ENCODE measurements at regions not wholly inside any gene's neighbourhood (a gene's known extent, or its start where the extent isn't known, plus 50 kb on each side); places are given as distances from the start of the nearest gene placed in this dataset.

GRCh38 chr14:59061292-59061691 lies 127.2 kb upstream of the DAAM1 start:
- no peaks in the 10 kb centered on the region for H3K36me3 Mint-ChIP-seq (ENCODE audit: low read depth)
- peaks cover 2% of the 10 kb centered on the region for H3K9me3 Mint-ChIP-seq (ENCODE audit: low read depth)
- H3K27me3 Mint-ChIP-seq, result no peaks in the 10 kb centered on the region
- H3K27ac Mint-ChIP-seq, result no peak overlapping the region
- CTCF ChIA-PET, result interaction anchor here (1.4 kb wide), 1 partner anchor 560 kb away, joined by 5 read pairs; no protein-coding TSS in a partner anchor
- H3K4me1 Mint-ChIP-seq, result no peaks in the 10 kb centered on the region
- no peak overlapping the region for H3K4me3 Mint-ChIP-seq
- POLR2A ChIA-PET, result no interaction called here
- DNase-seq (no peak), ATAC-seq (no peak)
- intact Hi-C loops (cut with DNase I, micrococcal nuclease), result no loop called here

GRCh38 chr14:59063259-59063658 lies 125.2 kb upstream of the DAAM1 start:
- H3K4me3 Mint-ChIP-seq, result no peak overlapping the region
- POLR2A ChIA-PET, result no interaction called here
- DNase-seq (no peak), ATAC-seq (no peak)
- H3K9me3 Mint-ChIP-seq (ENCODE audit: low read depth), result peaks cover 2% of the 10 kb centered on the region
- H3K4me1 Mint-ChIP-seq, result no peaks in the 10 kb centered on the region
- H3K36me3 Mint-ChIP-seq (ENCODE audit: low read depth), result no peaks in the 10 kb centered on the region
- intact Hi-C loops (cut with DNase I, micrococcal nuclease), result no loop called here
- H3K27ac Mint-ChIP-seq, result no peak overlapping the region
- CTCF ChIA-PET, result no interaction called here
- no peaks in the 10 kb centered on the region for H3K27me3 Mint-ChIP-seq

- Mint-ChIP-seq H3K4me1 (no peaks in the 10 kb centered on the region), H3K27me3 (peaks cover 8% of the 10 kb centered on the region), H3K4me3 (no peak overlapping the region), H3K9me3 (ENCODE audit: low read depth) (peaks cover 2% of the 10 kb centered on the region), H3K36me3 (ENCODE audit: low read depth) (no peaks in the 10 kb centered on the region), H3K27ac (no peak overlapping the region)
- ATAC-seq, result no peak
- no peak for DNase-seq
- POLR2A ChIA-PET, result no interaction called here
- intact Hi-C loops (cut with DNase I, micrococcal nuclease), result no loop called here
- CTCF ChIA-PET, result interaction anchor here (1.0 kb wide), 3 partner anchors 20 to 54 kb away, joined by 3 read pairs; no protein-coding TSS in a partner anchor
Observed at GRCh38 chr14:59067127-59067894, 121.2 kb upstream of the DAAM1 start.

DNA sequence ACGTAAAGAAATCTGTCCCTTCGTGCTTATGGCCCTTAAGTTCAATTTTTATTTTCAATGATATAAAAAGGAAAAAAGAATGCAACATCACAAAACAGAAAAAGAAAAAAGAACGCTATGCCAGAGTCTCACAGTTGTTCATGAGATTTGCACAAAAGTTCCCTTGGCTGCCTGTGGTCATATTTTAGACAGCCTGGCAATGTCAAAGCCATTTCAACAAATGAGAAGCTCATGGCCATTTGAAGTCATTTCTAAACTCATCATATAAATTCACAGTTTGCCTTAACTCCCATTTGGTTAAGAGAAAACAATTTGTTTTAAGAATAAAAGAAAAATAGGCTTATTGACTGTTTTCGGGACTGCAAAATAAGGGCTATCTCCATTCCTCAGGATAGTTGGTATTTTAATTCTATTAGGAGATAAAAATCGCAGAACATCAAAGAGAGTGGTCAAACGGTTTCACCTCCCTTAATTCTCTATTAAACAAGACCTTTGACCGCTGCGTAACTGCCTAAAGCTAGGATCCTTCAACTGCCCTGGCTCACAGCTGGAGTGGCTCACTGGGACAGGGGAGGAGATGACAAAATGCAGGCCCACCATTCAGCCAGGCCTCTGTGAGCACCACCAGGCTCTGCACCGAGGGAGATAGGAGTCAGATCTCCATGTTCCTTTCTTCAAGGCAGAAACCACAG lies 119.2 kb upstream of the DAAM1 start:
- H3K9me3 Mint-ChIP-seq (ENCODE audit: low read depth), result no peaks in the 10 kb centered on the region
- ChIA-PET CTCF (no interaction called here), POLR2A (no interaction called here)
- DNase-seq, result no peak
- ATAC-seq, result no peak
- no peaks in the 10 kb centered on the region for H3K36me3 Mint-ChIP-seq (ENCODE audit: low read depth)
- H3K27me3 Mint-ChIP-seq, result peaks cover 12% of the 10 kb centered on the region
- no peak overlapping the region for H3K27ac Mint-ChIP-seq
- no peak overlapping the region for H3K4me3 Mint-ChIP-seq
- intact Hi-C loops (cut with DNase I, micrococcal nuclease), result no loop called here
- H3K4me1 Mint-ChIP-seq, result no peaks in the 10 kb centered on the region

- Mint-ChIP-seq H3K4me1 (no peaks in the 10 kb centered on the region), H3K4me3 (no peak overlapping the region), H3K9me3 (ENCODE audit: low read depth) (no peaks in the 10 kb centered on the region), H3K27ac (no peak overlapping the region), H3K27me3 (peaks cover 14% of the 10 kb centered on the region), H3K36me3 (ENCODE audit: low read depth) (no peaks in the 10 kb centered on the region)
- POLR2A ChIA-PET, result no interaction called here
- CTCF ChIA-PET, result interaction anchor here (0.6 kb wide), 1 partner anchor 53 kb away, joined by 3 read pairs; no protein-coding TSS in a partner anchor
- DNase-seq, result no peak
- no peak for ATAC-seq
- intact Hi-C loops (cut with DNase I, micrococcal nuclease), result no loop called here
Observed at GRCh38 chr14:59075506-59075905, 113.0 kb upstream of the DAAM1 start.

DNA sequence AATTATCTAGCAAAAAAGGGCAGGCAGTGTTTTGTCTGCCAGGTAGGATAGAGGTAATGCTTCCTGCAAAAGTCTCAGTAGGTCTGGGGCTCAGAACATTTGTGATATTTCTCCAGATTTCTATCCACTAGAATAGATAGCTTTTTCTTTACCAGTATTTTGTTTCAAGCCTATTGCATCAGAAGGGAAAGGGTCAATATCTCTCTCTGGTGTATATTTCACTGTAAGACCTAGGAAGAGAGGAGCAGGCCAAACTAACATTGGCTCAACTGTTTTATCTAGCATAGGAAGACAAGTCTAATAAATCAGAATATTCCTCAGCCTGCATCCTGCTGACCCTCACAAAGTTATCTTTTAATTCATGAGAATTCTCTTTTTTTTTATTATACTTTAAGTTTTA lies 106.7 kb upstream of the DAAM1 start:
- Mint-ChIP-seq H3K4me3 (no peak overlapping the region), H3K4me1 (no peaks in the 10 kb centered on the region), H3K27me3 (peaks cover 12% of the 10 kb centered on the region), H3K36me3 (ENCODE audit: low read depth) (no peaks in the 10 kb centered on the region), H3K27ac (no peak overlapping the region), H3K9me3 (ENCODE audit: low read depth) (no peaks in the 10 kb centered on the region)
- intact Hi-C loops (cut with DNase I, micrococcal nuclease), result no loop called here
- CTCF ChIA-PET, result interaction anchor here (1.4 kb wide), 1 partner anchor 10 kb away, joined by 4 read pairs; no protein-coding TSS in a partner anchor
- ATAC-seq (no peak), DNase-seq (no peak)
- POLR2A ChIA-PET, result no interaction called here

DNA sequence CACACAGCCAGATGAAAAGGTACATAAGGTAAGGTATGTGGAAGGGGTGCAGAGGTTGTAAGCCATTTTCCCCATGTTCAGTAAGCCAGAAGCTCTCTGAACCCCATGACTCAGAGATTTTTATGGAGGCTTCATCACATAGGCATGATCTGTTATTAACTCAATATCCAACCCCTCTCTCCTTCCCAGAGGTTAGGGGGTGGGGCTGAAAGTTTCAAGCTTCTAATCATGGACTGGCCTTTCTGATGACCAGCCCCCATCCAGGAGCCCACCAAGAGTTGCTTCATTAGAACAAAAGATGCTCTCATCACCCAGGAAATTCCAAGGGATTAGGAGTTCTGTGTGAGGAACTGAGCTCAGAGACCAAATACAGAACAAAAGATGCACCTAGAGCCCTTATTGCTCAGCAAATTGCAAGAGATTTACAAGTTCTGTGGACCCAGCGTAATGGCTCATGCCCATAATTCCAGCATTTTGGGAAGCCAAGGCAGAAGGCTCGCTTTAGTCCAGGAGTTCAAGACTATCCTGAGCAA lies 103.2 kb upstream of the DAAM1 start:
- H3K27me3 Mint-ChIP-seq, result peaks cover 8% of the 10 kb centered on the region
- H3K4me1 Mint-ChIP-seq, result no peaks in the 10 kb centered on the region
- H3K9me3 Mint-ChIP-seq (ENCODE audit: low read depth), result no peaks in the 10 kb centered on the region
- ChIA-PET CTCF (no interaction called here), POLR2A (no interaction called here)
- intact Hi-C loops (cut with DNase I, micrococcal nuclease), result no loop called here
- ATAC-seq, result no peak
- no peaks in the 10 kb centered on the region for H3K36me3 Mint-ChIP-seq (ENCODE audit: low read depth)
- DNase-seq, result no peak
- no peak overlapping the region for H3K27ac Mint-ChIP-seq
- no peak overlapping the region for H3K4me3 Mint-ChIP-seq

- Mint-ChIP-seq H3K27me3 (peaks cover 8% of the 10 kb centered on the region), H3K4me3 (no peak overlapping the region), H3K9me3 (ENCODE audit: low read depth) (no peaks in the 10 kb centered on the region), H3K27ac (no peak overlapping the region), H3K4me1 (no peaks in the 10 kb centered on the region), H3K36me3 (ENCODE audit: low read depth) (no peaks in the 10 kb centered on the region)
- CTCF ChIA-PET, result interaction anchor here (0.8 kb wide), 1 partner anchor 138 kb away, joined by 4 read pairs; no protein-coding TSS in a partner anchor
- ATAC-seq (no peak), DNase-seq (no peak)
- intact Hi-C loops (cut with DNase I, micrococcal nuclease), result no loop called here
- POLR2A ChIA-PET, result no interaction called here
Observed at GRCh38 chr14:59086241-59086882, 102.1 kb upstream of the DAAM1 start.

DNA sequence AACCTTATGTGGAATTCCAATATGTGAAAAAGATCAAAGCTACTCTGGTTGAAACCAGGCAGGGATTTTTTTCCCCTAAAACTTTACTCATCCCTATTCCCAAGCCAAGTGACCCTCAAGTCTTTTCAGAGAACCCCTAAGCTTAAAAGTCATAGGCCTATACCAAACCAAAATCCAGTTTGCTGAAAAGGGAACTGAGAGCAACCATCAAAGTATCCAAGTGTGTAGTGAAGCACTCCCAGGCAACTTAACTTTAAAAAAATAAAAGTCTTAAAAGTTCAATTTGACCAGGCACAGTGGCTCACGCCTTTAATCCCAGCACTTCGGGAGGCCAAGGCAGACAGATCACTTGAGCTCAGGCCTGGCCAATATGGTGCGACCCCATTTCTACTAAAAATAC lies 101.2 kb upstream of the DAAM1 start:
- intact Hi-C loops (cut with DNase I, micrococcal nuclease), result no loop called here

DNA sequence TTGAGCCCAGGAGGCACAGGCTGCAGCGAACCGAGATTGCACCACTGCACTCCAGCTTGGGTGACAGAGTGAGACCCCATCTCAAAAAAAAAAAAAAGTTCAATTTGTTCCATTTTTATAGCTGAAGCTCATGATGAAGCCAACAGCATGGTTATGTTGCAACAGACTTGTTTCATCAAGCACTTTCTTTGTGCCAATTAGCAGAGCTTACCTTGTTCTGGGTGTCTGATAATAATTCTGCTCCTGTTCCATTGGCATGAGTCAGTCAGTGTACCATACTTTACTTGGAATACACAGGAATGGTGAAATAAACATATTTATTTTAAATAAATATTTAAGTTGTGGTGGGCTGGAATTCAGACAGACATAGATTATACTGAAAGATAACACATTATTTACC lies 100.8 kb upstream of the DAAM1 start:
- DNase-seq, result no peak
- intact Hi-C loops (cut with DNase I, micrococcal nuclease), result no loop called here
- Mint-ChIP-seq H3K4me1 (no peaks in the 10 kb centered on the region), H3K27me3 (peaks cover 10% of the 10 kb centered on the region), H3K27ac (no peak overlapping the region), H3K4me3 (no peak overlapping the region), H3K36me3 (ENCODE audit: low read depth) (no peaks in the 10 kb centered on the region), H3K9me3 (ENCODE audit: low read depth) (no peaks in the 10 kb centered on the region)
- POLR2A ChIA-PET, result no interaction called here
- CTCF ChIA-PET, result interaction anchor here (0.7 to 1.3 kb wide), 3 partner anchors 13 to 761 kb away, joined by 3 to 6 read pairs (median 3); no protein-coding TSS in a partner anchor
- ATAC-seq, result no peak

More for the DNA sequence above, 101.2 kb upstream of the DAAM1 start:
- peaks cover 8% of the 10 kb centered on the region for H3K27me3 Mint-ChIP-seq
- no peaks in the 10 kb centered on the region for H3K36me3 Mint-ChIP-seq (ENCODE audit: low read depth)
- no peaks in the 10 kb centered on the region for H3K4me1 Mint-ChIP-seq
- CTCF ChIA-PET, result interaction anchor here (0.8 to 1.3 kb wide), 3 partner anchors 13 to 137 kb away, joined by 3 to 6 read pairs (median 4); no protein-coding TSS in a partner anchor
- no peaks in the 10 kb centered on the region for H3K9me3 Mint-ChIP-seq (ENCODE audit: low read depth)
- no peak overlapping the region for H3K4me3 Mint-ChIP-seq
- no peak for ATAC-seq
- no peak for DNase-seq
- POLR2A ChIA-PET, result no interaction called here
- H3K27ac Mint-ChIP-seq, result no peak overlapping the region

DNA sequence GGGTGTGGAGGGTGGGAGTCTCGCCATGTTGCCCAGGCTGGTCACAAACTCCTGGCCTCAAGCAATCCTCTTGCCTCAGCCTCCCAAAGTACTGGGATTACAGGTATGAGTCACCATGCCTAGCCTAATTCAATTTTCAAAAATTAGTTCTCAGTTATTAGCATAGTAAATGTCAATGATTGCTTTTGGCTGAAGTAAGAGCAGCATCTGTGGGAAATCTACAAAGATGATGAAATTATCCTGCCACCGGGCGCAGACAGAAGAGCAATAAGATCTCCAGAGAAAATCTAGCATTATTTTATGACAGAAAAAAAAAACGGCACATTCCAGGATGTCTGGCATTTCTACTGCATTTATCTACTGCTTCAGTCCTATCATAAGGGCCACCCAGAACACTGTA lies 97.9 kb upstream of the DAAM1 start:
- Mint-ChIP-seq H3K27me3 (peaks cover 10% of the 10 kb centered on the region), H3K4me1 (no peaks in the 10 kb centered on the region), H3K36me3 (ENCODE audit: low read depth) (no peaks in the 10 kb centered on the region), H3K9me3 (ENCODE audit: low read depth) (no peaks in the 10 kb centered on the region), H3K27ac (no peak overlapping the region), H3K4me3 (no peak overlapping the region)
- intact Hi-C loops (cut with DNase I, micrococcal nuclease), result no loop called here
- no peak for ATAC-seq
- DNase-seq, result no peak
- ChIA-PET POLR2A (interaction anchor here (0.7 kb wide), 1 partner anchor 66 kb away, joined by 3 read pairs; no protein-coding TSS in a partner anchor), CTCF (no interaction called here)
